Kidney capillary endothelial cell (primary cell): ENCODE measurements at regions not wholly inside any gene's neighbourhood (a gene's known extent, or its start where the extent isn't known, plus 50 kb on each side); places are given as distances from the start of the nearest gene placed in this dataset.
"Not testable (repeated sequence)": the region's sequence is repeated elsewhere in the genome, so short reads cannot be mapped to it uniquely, and the experiment has no call there.

ENCODE experiments used
- DNase-seq: peaks from one replicate; pipeline ENCODE4 v3.0.0-alpha.2; 2018; ENCODE audit warnings: low spot score

- DNase-seq = no peak
Observed at GRCh38 chr2:139704606-139705005, 924.4 kb upstream of the NXPH2 start.

DNA sequence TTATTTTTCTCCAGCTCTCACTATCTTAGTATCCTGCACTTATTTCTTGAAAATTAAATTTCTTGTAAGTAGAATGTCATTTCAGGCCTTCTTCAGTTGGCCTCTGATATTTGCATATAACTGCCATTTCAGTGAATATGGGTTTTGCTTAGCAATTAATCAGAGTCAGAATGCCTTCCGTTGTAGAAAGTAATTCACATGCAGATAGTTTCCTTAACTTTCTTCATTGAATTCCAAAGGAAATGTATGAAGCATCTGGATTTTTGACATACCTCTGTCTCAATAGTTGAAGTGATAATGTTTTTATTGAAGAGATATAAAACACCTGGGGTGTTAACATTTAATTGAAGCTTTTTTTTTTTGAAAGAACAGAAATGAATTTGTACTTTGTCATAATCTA, 914.1 kb upstream of the NXPH2 start:
- no peak for DNase-seq

- DNase-seq = no peak
Observed at GRCh38 chr2:139686205-139686604, 906.0 kb upstream of the NXPH2 start.

DNA sequence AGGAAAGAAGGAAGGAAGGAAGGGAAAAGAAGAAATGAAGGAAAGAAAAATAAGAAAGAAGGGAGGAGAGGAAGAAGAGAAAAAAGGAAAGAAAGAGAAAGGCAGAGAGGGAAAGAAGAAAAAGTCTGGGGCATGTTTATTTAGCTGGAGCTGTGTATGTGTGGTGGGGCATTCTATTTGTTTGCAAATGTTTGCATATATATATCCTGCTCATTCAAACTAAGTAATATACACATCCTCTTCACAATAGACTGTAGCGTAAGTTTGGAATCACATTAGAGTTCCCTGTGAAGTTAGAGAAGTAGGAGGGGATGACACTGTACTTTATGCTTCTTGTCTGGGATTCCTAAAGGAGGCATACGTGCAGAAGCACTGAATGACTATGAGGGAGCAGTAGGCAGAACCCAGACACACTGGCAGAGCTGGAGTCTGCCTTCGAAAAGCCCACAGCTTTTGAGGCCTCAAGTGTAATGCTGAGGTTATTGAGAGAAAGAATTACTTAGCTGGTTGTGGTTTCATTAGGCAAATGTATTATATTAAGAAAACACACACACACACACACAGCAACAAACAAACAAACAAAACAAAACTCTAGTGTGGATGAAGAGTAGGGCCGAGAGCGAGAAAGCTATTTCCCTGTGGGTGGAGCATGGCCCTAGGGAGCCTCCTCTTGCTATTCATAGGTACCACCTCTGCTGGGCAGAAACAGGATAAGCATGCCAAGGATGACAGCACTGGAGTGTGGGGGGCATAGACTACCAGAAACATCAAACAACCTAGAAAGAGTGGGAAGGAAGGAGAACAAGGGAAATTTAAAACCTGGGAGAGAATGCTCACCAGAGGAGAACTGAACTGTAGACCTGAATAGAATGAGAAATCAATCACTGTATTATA, 905.1 kb upstream of the NXPH2 start:
- DNase-seq = no peak

- DNase-seq = no peak
Observed at GRCh38 chr2:139684286-139684860, 904.2 kb upstream of the NXPH2 start.

DNA sequence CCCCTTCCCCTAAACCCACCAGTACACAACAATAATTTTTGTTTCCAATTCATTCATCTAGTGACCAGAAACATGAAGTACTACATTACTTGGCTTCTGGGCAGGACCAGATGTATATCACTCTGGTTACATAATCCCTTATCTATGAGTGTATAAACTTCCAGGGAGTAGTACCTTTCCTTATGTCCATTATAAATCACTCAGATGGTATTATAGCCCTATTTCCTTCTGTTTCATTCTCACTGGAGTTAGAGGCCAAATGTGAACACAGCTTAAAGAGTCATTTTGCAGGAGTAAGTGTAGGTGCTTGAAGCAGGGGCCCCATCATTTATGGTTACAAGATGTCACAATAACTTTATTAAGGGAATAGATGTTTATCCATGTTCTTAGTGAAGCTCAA, 894.4 kb upstream of the NXPH2 start:
- DNase-seq = no peak

- DNase-seq = not testable (repeated sequence)
Observed at GRCh38 chr2:139673447-139673846, 893.3 kb upstream of the NXPH2 start.

GRCh38 chr2:139669675-139670074, 889.5 kb upstream of the NXPH2 start:
- DNase-seq = no peak

DNA sequence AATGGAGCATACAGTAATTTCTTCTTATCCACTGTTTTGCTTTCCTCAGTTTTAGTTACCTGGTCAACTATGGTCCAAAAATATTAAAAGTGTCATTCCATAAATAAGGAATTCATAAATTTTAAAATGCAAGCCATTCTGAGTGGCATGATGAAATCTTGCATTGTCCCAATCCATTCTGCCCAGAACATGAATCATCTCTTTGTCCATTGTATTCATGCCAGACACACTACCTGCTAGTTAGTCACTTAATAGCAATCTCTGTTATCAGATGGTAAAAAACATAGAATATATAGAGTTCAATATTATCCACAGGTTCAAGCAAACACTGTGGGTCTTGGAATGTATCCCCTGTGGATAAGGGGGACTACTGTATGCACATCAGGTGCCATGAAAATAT, 872.2 kb upstream of the NXPH2 start:
- DNase-seq = no peak

- DNase-seq = no peak
Observed at GRCh38 chr2:139645617-139646016, 865.4 kb upstream of the NXPH2 start.

GRCh38 chr2:139643139-139643538, 862.9 kb upstream of the NXPH2 start:
- no peak for DNase-seq

GRCh38 chr2:139631966-139632365, 851.8 kb upstream of the NXPH2 start:
- DNase-seq = no peak

DNA sequence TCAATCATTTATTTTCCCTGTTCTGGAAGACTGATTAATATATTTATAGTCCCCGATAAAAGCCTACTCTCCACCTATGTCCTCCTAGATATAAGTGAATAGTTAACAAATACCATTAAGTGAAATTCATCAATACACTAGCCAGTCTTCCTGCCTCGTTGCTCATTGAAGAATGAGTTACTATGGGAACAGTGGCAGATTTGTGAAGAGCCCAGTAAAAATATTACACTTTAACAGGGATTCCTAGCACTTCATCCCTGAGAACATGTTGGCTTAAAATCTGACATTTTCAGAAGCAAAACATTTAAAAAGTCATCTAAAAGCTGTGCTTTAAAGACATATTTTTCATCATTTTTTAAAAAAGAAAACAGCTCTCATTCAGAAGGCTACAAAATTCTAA, 848.7 kb upstream of the NXPH2 start:
- DNase-seq = no peak

- no peak for DNase-seq
Observed at GRCh38 chr2:139626128-139626527, 845.9 kb upstream of the NXPH2 start.

GRCh38 chr2:139622691-139623090, 842.5 kb upstream of the NXPH2 start:
- DNase-seq = no peak

- no peak for DNase-seq
Observed at GRCh38 chr2:139617747-139618146, 837.6 kb upstream of the NXPH2 start.

- no peak for DNase-seq
Observed at GRCh38 chr2:139613264-139613663, 833.1 kb upstream of the NXPH2 start.

DNA sequence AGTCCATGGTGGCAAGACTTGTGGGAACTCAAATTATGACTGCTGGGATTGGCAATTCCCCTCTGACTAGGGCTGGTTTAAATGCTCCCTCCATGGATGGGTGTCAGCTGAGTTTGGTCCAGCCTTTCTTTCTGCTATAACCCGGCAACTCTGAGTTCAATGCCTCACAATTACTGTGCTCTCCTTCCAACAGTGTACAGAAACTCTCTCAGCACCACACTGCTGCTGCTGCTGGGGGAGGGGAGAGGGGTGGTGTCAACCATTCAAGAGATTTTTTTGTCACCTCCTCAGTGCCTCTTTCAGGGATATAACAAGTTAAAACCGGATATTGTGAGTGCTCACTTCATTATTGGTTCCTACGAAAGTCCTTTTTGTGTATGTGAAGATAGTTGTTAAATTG, 830.3 kb upstream of the NXPH2 start:
- no peak for DNase-seq

- DNase-seq = no peak
Observed at GRCh38 chr2:139609109-139609508, 828.9 kb upstream of the NXPH2 start.

GRCh38 chr2:139605668-139606067, 825.5 kb upstream of the NXPH2 start:
- DNase-seq = no peak

- no peak for DNase-seq
Observed at GRCh38 chr2:139600166-139600565, 820.0 kb upstream of the NXPH2 start.

- DNase-seq = no peak
Observed at GRCh38 chr2:139585101-139585500, 804.9 kb upstream of the NXPH2 start.

GRCh38 chr2:139574371-139574770, 794.2 kb upstream of the NXPH2 start:
- no peak for DNase-seq

- no peak for DNase-seq
Observed at GRCh38 chr2:139556789-139557188, 776.6 kb upstream of the NXPH2 start.
